Neural progenitor cell (in vitro differentiated cells): ENCODE measurements at regions not wholly inside any gene's neighbourhood (a gene's known extent, or its start where the extent isn't known, plus 50 kb on each side); places are given as distances from the start of the nearest gene placed in this dataset. TPM values are rescaled to one million over a fixed set of nuclear protein-coding genes. Genes with fewer than 3 reads are reported as not detected.

Experiments used
- DNase-seq: peaks from one replicate; pipeline ENCODE4 v3.0.0-alpha.2; 2016; ENCODE audit warnings: low spot score
- H2AFZ ChIP-seq: fragments of 200-600 bp; sonication (generic); replicated peaks from 2 replicates; pipeline ENCODE4 v1.6.1; 2016; ENCODE audit warnings: antibody characterized with exemption
- H3F3A ChIP-seq: fragments of 200-600 bp; sonication (generic); 2 replicates; pipeline ENCODE4 v1.6.1; 2016; ENCODE audit warnings: antibody characterized with exemption, low read depth
- H3K27ac ChIP-seq: fragments of 200-600 bp; sonication (generic); 2 replicates; pipeline ENCODE4 v1.5.1; 2016; ENCODE audit warnings: mild to moderate bottlenecking
- H3K27me3 ChIP-seq: fragments of 200-600 bp; sonication (generic); 2 replicates; pipeline ENCODE4 v1.6.1; 2016; ENCODE audit warnings: mild to moderate bottlenecking, moderate library complexity
- H3K36me3 ChIP-seq: fragments of 200-600 bp; sonication (generic); 2 replicates; pipeline ENCODE4 v1.5.1; 2016
- H3K4me1 ChIP-seq: fragments of 200-600 bp; sonication (generic); 2 replicates; pipeline ENCODE4 v1.6.1; 2016; ENCODE audit warnings: mixed run types
- H3K4me2 ChIP-seq: fragments of 200-600 bp; sonication (generic); 2 replicates; pipeline ENCODE4 v1.6.1; 2016
- H3K4me3 ChIP-seq: fragments of 200-600 bp; sonication (generic); 2 replicates; pipeline ENCODE4 v1.5.1; 2016
- H3K79me2 ChIP-seq: fragments of 200-600 bp; sonication (generic); 2 replicates; pipeline ENCODE4 v1.6.1; 2016; ENCODE audit warnings: low read depth
- H3K9ac ChIP-seq: fragments of 200-600 bp; sonication (generic); 2 replicates; pipeline ENCODE4 v1.6.1; 2016
- H3K9me3 ChIP-seq: fragments of 200-600 bp; sonication (generic); 2 replicates; pipeline ENCODE4 v1.5.1; 2016; ENCODE audit warnings: low read depth
- H4K20me1 ChIP-seq: fragments of 200-600 bp; sonication (generic); 2 replicates; pipeline ENCODE4 v1.6.1; 2016; ENCODE audit warnings: low read depth
- H3K27ac Mint-ChIP-seq: 3 replicates; pipeline ENCODE4 v1.8.0; 2021; ENCODE audit warnings: mixed read lengths
- H3K27me3 Mint-ChIP-seq: 2 replicates; pipeline ENCODE4 v1.8.0; 2022; ENCODE audit warnings: low read depth, mild to moderate bottlenecking, inconsistent platforms, moderate library complexity, mixed read lengths; ENCODE audit not compliant: insufficient read depth
- H3K36me3 Mint-ChIP-seq: 3 replicates; pipeline ENCODE4 v1.8.0; 2021; ENCODE audit warnings: mixed read lengths
- H3K4me1 Mint-ChIP-seq: 3 replicates; pipeline ENCODE4 v1.8.0; 2021; ENCODE audit warnings: mixed read lengths
- H3K4me3 Mint-ChIP-seq: 3 replicates; pipeline ENCODE4 v1.8.0; 2021; ENCODE audit warnings: mild to moderate bottlenecking, moderate library complexity, mixed read lengths
- H3K9me3 Mint-ChIP-seq: 3 replicates; pipeline ENCODE4 v1.8.0; 2020; ENCODE audit warnings: mixed read lengths
- EZH2 ChIP-seq: fragments of 200-600 bp; sonication (generic); IDR thresholded peaks from 2 replicates; pipeline ENCODE4 v1.6.1; 2017; ENCODE audit warnings: antibody characterized with exemption, mild to moderate bottlenecking, moderate library complexity
- EZH2phosphoT487 ChIP-seq: fragments of 200-600 bp; sonication (generic); IDR thresholded peaks from 2 replicates; pipeline ENCODE4 v1.6.1; 2017; ENCODE audit warnings: antibody characterized with exemption
- small RNA-seq: library from RNA; depleted of rRNA; stranded (forward); fragments of <200 nt; gene quantifications from one replicate; pipeline ENCODE3, GENCODE V24; 2015
- TF ChIP-seq, protein P1 (sequence below): fragments of 200-600 bp; sonication (generic); IDR thresholded peaks from 2 replicates; pipeline ENCODE4 v1.5.1; 2017; ENCODE audit warnings: antibody characterized with exemption, mild to moderate bottlenecking

GRCh38 chr10:121422096-121422495, 176.1 kb downstream of the FGFR2 start:
- Mint-ChIP-seq H3K27me3 (peaks cover 6% of the 10 kb centered on the region), H3K4me3 (no peak overlapping the region), H3K36me3 (no peaks in the 10 kb centered on the region), H3K9me3 (peaks cover 7% of the 10 kb centered on the region), H3K4me1 (peaks cover 22% of the 10 kb centered on the region), H3K27ac (no peak overlapping the region)
- H3K27ac ChIP-seq: no peak overlapping the region
- no peaks in the 10 kb centered on the region for H3K9me3 ChIP-seq
- no peak overlapping the region for H3K4me3 ChIP-seq
- no peak overlapping the region for H3K9ac ChIP-seq
- DNase-seq: no peak
- no peak overlapping the region for H3K4me2 ChIP-seq
- no peak overlapping the region for H2AFZ ChIP-seq
- H3K36me3 ChIP-seq: no peaks in the 10 kb centered on the region
- H3K4me1 ChIP-seq: peaks cover 6% of the 10 kb centered on the region
- no peaks in the 10 kb centered on the region for H3F3A ChIP-seq
- H4K20me1 ChIP-seq: no peaks in the 10 kb centered on the region
- no peaks in the 10 kb centered on the region for H3K79me2 ChIP-seq
- TF ChIP-seq EZH2phosphoT487 (no peak), EZH2 (no peak)
- TF ChIP-seq, protein P1, sequence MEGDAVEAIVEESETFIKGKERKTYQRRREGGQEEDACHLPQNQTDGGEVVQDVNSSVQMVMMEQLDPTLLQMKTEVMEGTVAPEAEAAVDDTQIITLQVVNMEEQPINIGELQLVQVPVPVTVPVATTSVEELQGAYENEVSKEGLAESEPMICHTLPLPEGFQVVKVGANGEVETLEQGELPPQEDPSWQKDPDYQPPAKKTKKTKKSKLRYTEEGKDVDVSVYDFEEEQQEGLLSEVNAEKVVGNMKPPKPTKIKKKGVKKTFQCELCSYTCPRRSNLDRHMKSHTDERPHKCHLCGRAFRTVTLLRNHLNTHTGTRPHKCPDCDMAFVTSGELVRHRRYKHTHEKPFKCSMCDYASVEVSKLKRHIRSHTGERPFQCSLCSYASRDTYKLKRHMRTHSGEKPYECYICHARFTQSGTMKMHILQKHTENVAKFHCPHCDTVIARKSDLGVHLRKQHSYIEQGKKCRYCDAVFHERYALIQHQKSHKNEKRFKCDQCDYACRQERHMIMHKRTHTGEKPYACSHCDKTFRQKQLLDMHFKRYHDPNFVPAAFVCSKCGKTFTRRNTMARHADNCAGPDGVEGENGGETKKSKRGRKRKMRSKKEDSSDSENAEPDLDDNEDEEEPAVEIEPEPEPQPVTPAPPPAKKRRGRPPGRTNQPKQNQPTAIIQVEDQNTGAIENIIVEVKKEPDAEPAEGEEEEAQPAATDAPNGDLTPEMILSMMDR: no peak
- H3K27me3 ChIP-seq: no peaks in the 10 kb centered on the region

- TF ChIP-seq, protein P1: no peak
- TF ChIP-seq EZH2phosphoT487 (no peak), EZH2 (no peak)
- Histone ChIP-seq H4K20me1 (no peaks in the 10 kb centered on the region), H2AFZ (no peak overlapping the region), H3K9me3 (no peaks in the 10 kb centered on the region), H3K4me1 (peaks cover 6% of the 10 kb centered on the region), H3K9ac (no peak overlapping the region), H3K27ac (no peak overlapping the region), H3K27me3 (no peaks in the 10 kb centered on the region), H3K4me2 (no peak overlapping the region), H3K36me3 (no peaks in the 10 kb centered on the region), H3F3A (no peaks in the 10 kb centered on the region), H3K79me2 (no peaks in the 10 kb centered on the region), H3K4me3 (no peak overlapping the region)
- Mint-ChIP-seq H3K4me3 (no peak overlapping the region), H3K36me3 (no peaks in the 10 kb centered on the region), H3K27ac (no peak overlapping the region), H3K27me3 (peaks cover 14% of the 10 kb centered on the region), H3K9me3 (peaks cover 7% of the 10 kb centered on the region), H3K4me1 (peaks cover 6% of the 10 kb centered on the region)
- no peak for DNase-seq
These were observed 172.6 kb downstream of the FGFR2 start for GRCh38 chr10:121425623-121426022.

- H3K79me2 ChIP-seq: no peaks in the 10 kb centered on the region
- H2AFZ ChIP-seq: peak overlapping the region; percentile 68
- no peak for DNase-seq
- no peak overlapping the region for H3K27ac ChIP-seq
- H3K36me3 Mint-ChIP-seq: no peaks in the 10 kb centered on the region
- peaks cover 3% of the 10 kb centered on the region for H3K4me1 ChIP-seq
- H3K4me3 Mint-ChIP-seq: no peak overlapping the region
- peaks cover 11% of the 10 kb centered on the region for H3K27me3 Mint-ChIP-seq
- H3K27ac Mint-ChIP-seq: no peak overlapping the region
- no peaks in the 10 kb centered on the region for H3K9me3 ChIP-seq
- peaks cover 3% of the 10 kb centered on the region for H3K4me1 Mint-ChIP-seq
- H3K4me3 ChIP-seq: no peak overlapping the region
- H3K27me3 ChIP-seq: no peaks in the 10 kb centered on the region
- H3K9ac ChIP-seq: no peak overlapping the region
- no peaks in the 10 kb centered on the region for H3K36me3 ChIP-seq
- H3F3A ChIP-seq: no peaks in the 10 kb centered on the region
- no peak overlapping the region for H3K4me2 ChIP-seq
- peaks cover 7% of the 10 kb centered on the region for H3K9me3 Mint-ChIP-seq
- H4K20me1 ChIP-seq: no peaks in the 10 kb centered on the region
- TF ChIP-seq EZH2phosphoT487 (no peak), EZH2 (no peak)
- TF ChIP-seq, protein P1: no peak
These were observed 171.9 kb downstream of the FGFR2 start for GRCh38 chr10:121426307-121426706.

Small RNAs in the stretch of these regions (small RNA-seq; reads per million reads assigned to genes)
- gene RN7SKP167: not detected
